ENCODE measurements at regions not wholly inside any gene's neighbourhood (a gene's known extent, or its start where the extent isn't known, plus 50 kb on each side); places are given as distances from the start of the nearest gene placed in this dataset.

- TF ChIP-seq CTCF (IDR thresholded peaks at IDR 0.05) (no peak), EP300 (IDR thresholded peaks at IDR 0.05) (no peak)
Measured at GRCh38 chr7:52659178-52659577, 376.3 kb upstream of the POM121L12 start.
